D341Med (cell line): ENCODE measurements at regions not wholly inside any gene's neighbourhood (a gene's known extent, or its start where the extent isn't known, plus 50 kb on each side); places are given as distances from the start of the nearest gene placed in this dataset.
A peak's percentile ranks its signal among the peaks of the same experiment; 100 is the strongest.

Experiments
- DNase-seq: peaks from one replicate; pipeline ENCODE4 v3.0.0; 2012; ENCODE audit warnings: low spot score

DNA sequence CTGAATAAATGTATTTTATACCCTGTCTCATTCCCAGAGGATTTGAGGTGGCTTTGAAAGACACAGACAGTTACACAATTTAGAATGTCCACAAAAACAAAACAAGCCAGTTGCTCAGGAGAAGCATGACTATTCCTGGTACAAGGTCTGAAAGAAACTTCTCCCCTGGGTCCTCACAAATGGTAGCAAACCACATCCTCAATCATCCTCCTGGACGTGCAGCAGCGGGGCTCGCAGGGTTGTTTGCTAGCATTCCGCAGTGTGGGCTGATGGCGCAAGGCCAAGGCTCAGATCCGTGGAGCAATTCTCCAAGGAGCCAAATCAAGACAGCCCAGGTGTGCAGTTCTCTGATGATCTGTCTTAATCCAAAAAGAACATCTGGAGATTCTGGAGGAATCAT is 210.3 kb downstream of the ACTL7B start:
- DNase-seq = peak; percentile 59

DNA sequence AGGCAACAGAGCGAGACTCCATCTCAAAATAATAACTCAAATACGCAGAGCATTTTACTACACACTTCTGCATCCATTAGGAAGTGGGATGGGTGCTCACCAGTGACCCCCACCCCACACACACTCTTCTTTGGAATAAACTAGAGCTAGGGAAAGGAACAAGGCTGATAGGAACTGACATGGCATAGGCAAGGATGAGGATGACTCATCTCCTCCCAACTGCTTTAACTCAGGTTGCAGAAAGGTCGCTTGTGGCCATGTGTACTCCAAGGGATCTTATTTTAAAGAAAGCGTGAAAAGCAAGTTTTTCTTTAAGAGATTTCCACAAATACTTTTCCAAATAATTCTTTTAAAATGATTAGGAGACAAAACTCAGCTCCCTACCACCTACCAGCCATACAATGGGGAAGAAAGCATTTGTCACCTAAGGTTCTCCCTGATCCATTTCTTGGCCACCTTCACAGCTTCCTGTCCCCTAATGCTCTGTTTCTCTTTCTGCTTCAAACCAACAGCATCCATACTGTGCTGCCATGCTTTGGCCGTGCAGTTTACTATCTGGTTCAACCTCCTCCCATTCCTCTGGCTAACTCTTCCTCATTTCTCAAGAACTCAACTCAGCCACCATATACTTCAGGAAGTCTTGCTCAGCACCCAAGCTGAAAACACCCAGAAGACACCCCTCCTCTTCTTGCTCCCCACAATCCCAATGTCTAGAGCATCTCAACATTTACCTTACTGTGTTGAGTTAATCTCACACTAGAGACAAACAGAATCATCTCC is 211.9 kb downstream of the ACTL7B start:
- no peak for DNase-seq

DNA sequence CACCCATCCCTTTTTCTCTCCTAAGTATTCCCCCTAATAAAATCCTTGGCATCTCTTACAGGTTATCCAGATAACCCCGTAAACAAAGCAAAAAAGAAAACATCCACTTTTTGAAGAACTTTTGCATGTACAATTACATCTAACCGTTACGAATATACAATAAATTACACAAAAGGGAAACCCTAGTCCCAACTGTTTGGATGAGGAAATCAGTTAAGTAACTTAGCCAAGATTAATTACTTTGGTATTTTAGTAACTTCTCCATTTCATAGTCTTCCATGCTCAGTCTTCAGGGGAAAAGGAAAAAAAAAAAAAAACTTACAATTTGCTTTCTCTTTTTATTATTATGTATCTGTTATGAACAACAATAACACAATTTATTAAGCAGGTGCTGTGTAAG is 212.9 kb downstream of the ACTL7B start:
- no peak for DNase-seq

DNA sequence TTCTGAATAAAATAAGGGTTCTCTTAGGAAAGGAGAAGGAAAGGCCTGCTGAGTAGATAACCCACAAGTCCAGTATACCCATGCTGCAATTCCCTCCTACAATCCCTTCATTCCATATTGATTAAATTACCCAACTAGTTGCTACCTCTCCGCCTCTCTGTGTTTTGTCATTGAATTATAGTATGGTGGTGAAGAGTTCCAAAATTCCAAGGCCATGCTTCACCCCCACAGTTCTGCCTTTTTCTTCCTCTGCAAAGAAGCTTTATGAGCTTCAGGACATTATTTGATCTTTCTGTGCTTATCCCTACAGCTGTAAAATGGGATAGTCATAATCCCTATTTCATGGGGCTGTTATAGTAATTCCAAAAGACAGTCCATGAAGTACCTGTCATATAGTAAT is 215.6 kb downstream of the ACTL7B start:
- no peak for DNase-seq

DNA sequence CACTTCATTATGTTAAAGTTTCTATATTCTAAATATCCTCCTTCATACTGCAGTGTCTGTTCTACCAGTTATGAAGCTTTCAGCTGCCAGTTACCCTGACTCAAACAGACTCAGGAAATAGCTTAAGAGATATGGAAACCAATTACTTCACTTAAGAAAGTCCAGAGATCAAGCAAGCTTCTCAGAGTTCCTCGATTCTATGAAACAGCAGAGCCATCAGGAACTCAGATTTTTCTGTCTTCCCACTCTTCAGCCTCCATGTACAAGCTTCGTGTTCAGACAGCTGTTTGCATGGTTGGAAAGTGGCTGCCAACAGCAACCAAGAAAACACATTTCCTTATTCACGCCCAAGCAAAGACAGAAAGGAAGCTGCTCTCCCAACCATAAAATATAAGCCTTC is 216.1 kb downstream of the ACTL7B start:
- DNase-seq = no peak

DNA sequence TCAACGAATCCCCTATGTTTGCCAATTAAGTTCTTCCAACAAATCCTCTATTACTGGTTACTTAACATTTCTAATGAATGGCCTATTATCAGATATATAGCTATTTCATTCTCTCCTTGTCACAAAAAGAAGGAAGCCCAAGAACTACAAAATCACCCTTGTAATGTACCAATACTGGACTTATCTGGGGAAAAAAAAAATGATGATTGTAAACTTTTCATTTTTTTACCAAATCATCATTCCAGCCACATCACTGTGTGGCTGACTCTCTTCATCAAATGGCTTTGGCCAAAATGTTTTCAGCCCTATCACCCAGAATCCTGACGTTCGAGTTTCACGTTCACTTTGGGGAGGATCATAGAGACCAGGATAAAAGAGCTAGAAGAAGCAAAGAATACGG is 216.7 kb downstream of the ACTL7B start:
- no peak for DNase-seq

DNA sequence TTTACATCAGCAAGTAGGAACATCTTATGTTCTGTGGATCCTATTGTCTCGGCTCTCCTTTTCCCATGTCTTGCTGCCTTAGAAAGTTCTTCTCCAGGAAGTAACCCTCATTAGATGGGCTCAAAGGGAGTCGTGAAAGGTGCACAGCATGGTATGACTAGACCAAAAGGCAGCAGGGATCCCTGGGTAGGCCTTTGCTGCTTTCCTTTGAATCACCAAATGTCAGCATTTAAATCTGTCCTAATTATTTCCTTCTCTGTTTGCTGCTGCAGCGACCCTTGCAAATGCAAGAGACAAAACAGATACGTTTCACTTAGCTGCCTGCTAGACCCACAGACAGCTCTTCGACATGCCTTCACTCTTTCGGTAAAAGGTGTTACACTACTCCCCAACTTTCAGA is 218.4 kb downstream of the ACTL7B start:
- DNase-seq = no peak

DNA sequence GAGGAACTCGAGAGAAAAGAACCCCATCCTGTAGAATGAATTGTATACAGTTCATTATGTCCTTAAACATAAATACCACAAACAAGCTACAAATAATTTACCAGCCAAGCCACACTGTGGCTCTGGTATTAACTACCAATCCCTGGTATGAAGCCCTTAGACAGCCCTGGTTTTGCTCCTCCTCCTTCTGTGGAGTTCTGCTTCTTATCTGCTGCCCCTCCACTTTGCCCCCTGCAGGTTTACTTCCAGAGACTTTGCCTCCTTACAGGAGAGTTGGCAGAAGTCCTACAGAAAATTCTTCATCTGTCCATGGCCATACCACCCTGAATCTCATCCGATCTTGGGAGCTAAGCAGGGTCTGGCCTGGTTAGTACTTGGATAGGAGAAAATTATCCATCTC is 219.8 kb downstream of the ACTL7B start:
- DNase-seq = no peak

DNA sequence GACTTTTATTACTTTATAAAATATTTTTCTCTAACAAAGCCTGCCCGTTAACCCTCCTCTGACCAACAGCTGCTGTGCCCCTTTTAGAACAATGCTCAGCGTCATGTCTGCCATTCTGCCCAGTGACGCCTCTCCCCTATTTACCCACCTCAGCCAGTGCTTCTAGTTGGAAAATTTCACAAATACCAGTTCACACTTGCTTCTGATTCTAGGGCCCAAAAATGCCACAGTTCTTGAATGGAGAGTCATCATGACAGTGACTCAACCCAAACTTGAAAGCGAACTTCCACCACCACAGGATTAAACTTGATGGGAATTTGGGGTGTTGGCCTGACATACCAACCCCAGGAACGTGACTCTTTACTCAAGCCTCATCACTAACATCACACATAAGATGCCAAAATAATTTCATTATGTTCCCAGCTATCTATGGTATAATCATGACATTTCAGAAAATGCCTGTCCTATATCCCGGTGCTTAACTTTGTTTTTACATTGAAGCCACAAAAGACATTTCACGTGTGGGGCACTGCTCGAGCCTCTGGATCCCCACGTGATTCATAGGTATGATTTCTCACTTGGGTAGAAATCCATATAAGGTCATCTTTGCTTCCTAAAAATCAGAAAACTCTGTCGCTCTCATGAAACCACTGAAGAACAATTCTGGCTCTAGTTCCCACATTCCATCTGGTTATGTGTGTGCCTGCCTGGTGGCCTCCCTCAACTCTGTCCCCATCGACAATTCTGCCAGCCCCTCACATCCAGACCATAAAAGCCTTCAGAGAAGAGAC is 220.9 kb downstream of the ACTL7B start:
- no peak for DNase-seq

DNA sequence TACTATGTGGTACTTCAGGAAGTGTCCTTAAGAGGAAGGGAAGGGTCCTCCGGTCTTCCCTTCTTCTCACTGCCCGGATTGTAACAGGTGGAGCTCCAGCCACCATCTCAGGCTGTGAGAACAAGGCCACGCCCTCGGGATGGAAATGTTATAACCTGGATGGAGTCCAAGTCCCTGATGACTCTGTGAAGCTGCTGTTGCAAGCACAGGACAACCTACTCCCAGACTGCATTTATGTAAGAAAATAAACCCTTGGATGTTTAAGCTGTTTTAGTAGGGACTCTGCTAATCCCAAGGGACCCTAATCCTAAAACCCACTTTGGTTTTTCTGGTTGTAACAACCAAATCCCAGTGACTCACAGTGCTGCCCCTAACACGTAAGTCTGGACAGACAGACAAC is 221.6 kb downstream of the ACTL7B start:
- DNase-seq = peak; percentile 80

DNA sequence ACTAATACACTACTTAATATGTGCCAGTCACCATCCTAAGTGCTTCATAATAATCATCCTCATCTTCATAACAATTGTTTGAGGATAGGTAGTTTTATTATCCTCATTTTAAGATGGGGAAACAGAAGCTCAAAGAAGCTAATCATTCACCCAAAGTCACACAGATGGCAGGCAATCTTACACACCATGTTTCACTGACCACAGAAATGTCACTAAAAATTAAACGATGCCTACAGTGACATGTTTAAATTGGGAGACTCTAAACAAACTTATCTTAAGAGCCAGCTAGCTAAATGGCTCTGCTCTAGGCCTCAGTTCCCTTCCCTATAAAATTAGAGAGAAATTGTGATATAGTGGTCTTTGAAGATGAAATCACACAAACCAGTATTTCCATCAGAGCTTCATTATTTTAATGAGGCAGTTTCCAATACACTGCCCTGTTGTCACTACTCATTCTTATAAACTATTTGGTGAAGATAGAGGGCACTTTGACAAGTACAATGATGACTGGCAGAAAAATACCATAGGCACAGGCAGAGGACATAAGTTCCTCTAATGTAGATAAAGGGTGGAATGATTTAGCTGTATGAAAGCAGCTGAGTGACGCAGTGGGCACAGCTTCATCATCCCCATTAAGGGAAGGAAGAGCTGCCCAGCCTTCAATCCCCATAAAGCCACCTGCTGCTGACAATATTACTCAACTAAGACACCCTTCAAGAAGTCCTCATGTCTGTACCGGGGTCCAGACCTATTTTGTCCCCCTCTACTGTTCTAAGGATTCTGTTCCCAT is 224.1 kb downstream of the ACTL7B start:
- no peak for DNase-seq

DNA sequence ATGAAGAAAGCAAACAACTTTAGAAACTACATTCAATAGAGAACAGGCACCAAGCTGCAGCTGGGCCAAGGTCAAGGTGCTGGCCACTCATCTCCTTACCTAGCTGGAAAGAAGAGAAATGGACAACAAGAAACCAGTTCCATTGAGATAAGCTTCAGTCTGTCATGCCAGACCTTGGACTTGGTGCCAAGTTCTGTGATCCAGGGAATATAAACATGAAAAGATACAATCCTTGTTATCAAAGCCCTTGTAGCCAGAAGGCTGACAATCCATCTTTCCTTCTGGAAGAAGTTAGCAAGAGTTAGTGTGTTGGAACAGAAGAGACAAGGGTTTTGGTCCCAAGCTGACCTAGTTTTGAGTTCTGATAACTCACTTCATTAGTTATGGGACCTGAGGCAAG is 227.5 kb downstream of the ACTL7B start:
- no peak for DNase-seq

DNA sequence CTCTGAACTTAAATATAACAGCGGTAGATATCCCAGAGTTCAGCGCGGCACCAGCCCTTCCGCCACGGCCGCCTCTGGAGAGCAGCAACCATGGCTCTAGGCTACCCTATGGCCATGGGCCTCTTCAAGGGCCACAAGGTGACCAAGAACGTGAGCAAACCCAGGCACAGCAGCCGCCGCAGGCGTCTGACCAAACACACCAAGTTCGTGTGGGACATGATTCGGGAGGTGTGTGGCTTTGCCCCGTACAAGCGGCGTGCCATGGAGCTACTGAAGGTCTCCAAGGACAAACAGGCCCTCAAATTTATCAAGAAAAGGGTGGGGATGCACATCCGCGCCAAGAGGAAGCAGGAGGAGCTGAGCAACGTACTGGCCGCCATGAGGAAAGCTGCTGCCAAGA is 229.0 kb downstream of the ACTL7B start:
- no peak for DNase-seq

DNA sequence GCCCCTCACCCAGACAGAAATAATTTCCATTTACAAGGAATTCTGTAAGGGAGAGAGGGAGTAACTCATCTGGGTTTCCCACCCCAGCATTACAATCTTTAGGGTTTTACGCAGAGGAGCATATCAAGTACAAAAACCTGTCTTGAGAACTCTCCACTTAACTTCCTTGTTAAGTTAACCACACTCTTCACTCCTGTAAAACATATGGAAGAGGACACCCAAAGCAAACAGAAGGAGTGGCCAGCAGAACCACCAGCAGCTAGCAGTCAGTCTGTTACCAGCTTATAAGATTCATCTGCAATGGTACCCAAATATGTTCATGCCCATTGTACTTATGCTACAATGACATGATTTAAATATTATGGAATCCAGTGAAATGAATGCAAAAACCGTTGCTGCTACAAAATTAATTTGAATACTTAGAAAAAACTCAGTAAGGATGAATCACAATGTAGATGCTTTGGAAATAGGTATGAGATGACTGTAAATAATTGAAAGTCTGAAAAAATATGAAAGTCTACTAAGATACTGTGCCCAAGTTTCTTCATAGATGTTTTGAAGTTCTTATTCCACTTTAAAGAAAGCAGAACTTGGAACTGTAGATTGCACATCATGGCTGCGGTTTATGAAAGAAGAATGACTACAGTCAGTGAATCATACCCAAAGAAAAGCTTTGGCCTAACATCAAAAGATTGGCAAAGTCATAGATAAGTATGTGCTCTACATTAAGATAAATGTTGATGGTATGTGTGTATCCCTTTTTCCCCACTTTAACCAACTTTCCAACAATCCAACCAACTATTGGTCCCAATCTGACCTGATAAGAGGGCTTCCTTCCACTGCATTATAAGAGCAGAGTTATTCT is 233.6 kb downstream of the ACTL7B start:
- no peak for DNase-seq

DNA sequence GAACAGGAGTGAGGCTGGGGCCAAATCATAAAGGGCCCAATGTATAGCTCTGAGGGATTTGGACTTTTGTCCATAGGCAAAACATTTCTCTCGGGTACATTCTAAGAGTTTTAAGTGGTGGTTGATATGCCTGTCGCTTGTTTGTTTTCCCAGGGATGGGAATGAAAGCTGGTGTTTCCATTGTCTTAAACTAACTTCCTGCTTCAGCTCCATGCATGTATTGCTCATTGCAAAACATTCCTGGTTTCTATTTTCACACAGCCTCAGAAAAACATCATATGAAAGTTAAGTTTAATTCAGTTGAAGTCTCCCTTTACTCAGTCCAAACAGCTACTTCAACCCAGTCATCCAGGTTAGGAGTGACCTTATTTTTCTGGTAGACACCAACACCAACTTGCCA is 235.0 kb downstream of the ACTL7B start:
- DNase-seq = no peak

DNA sequence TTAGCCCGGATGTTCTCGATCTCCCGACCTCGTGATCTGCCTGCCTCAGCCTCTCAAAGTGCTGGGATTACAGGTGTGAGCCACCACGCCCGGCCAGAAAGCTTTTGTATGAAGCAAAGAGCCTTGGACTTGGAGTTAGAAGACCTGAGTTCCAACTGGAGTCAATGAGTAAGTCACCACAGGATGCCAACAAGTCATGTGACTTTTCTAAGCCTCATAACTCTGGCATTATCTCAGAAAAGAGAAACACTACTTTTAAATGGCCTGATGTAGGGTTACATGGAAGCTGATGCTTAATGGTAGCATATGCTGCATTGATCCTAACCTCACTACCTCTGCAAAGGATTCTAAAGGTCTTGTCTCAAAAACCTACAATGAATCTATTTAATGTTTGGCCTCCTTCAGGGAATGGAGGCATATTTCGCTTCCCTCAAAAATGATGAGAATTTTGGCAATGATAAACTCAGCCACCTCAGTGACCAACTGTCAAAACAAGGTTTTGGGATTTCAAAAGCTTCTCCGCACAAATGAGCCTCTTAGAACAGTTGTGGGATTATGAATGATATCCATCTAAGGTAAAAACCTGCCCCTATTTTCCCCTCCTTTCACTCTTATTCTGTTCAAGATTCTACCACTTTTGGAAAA is 236.8 kb downstream of the ACTL7B start:
- DNase-seq = no peak

DNA sequence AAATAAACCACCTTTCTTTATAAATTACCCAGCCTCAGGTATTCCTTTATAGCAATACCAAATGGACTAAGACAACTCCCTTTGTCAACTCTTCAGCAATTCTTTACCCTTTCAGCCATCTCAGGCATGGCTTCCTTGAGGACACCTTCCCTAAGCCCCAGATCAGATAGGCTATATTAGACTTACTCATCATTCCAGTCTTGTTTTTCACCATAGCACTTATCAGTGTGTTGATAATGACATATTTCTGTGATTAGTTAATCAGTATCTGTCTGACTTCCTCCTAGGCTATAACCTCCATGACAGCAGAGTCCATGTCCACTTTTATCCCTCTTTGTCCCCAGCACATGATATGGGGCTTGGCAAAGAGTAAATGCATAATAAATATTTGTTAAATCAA is 238.1 kb downstream of the ACTL7B start:
- no peak for DNase-seq

DNA sequence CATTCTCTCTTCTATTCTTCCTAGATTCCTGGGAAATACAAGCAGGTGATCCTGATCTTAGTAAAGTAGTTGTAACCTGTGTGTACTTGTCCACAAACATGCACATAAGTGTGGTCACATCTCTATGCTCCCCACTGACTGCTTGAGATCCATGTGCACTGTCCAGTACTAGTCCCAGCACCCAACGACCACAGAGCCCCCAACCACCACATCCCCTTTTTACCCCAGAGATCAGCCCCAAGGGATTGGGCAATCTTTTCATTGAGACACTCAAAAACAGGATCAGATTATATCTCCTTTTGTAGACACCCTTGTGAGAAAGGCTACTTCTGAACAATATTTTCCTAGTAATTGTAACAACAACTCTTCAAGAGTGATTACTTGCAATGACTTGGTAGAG is 240.6 kb downstream of the ACTL7B start:
- DNase-seq = no peak

DNA sequence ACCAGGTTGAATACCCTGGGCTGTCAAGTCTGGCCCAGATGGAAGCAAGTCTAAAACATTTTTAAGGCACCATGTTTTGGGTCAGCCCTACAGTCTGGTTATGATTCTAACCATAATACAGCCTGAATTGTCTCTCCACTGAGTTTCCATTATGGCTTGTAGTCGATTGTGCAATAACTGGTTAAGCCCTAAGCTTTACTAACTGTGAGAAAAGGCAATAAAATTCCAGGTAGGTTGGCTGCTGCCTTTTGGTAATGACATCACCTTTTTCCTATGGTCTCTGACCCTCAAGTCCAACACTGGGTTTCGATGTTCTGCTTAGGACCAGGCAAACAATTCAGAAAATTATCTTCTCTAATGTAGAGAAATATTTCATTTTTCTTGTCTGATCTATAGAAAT is 243.3 kb downstream of the ACTL7B start:
- DNase-seq = no peak

DNA sequence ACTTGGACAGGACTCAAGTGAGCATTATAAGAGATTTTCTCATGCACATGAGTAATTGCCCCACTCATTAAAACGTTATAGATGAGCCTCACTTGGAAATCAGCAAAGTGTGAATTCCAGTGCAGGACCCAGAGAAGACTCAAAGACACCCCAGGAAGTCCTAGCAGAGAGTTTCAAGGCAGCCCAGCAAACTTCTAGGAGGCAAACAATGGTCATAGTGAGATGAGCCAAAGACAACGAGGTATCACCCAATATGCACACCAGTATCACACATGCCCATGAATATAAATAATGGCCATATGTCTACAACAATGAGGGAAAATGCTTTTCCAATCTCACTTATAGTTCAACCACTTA is 245.9 kb downstream of the ACTL7B start:
- no peak for DNase-seq

DNA sequence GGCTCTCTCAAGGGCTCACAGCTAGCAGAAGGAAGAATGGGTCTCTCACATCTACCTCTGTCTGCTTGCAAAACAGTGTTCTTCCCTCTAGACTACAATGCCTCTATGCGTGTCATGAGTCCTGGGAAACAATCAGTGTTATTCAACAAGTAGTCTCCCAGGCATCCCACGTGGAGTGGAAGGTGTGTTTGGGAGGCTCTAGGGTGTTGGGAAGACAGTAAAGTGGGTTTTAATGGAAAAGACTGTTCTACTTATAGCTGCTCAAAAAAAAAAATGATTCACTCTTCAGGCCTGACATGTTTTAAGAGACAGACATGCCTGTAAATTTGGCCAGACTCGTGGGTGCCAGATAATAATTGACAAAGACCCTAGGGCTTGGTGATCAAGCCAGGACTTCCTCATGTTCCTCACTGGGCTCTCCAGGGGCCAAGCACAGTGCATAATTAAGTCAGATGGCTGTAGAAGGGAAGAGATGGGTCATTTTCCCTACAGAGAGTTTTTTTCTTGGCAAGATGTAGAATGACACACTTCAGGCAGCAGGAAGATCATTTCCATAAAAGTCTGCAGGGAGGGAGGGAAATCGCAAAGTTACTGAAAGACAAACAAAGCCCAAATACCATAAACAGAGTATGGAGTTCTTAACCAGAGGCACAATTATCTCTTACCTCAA is 246.4 kb downstream of the ACTL7B start:
- DNase-seq = no peak
